ENCODE measurements at regions not wholly inside any gene's neighbourhood (a gene's known extent, or its start where the extent isn't known, plus 50 kb on each side); places are given as distances from the start of the nearest gene placed in this dataset.

GRCh38 chr3:127049393-127049792, 66.5 kb downstream of the PLXNA1 start:
- no peak for DNase-seq

GRCh38 chr3:127050733-127051132, 67.8 kb downstream of the PLXNA1 start:
- no peak for DNase-seq

- no peak for DNase-seq
Observed at GRCh38 chr3:127052121-127052561, 69.2 kb downstream of the PLXNA1 start.

DNA sequence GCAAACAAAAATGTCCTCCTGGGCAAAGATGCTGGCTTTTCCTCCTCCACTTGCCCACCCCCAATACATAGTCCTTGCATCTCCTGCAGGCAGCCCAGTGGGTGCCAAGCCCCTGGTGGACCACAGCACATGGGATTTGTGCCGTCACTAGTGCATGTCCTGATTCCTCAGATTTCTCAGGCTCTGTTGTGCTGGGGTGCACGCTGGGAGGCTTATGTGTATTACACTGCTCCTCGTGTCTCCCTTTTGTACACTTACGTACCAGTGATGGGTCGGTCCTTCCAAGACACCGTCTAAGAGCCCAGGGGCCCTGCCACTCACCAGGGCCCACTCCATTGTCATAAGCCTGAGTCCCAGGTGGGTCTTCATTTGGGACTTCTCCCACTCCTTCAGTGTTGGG, 70.1 kb downstream of the PLXNA1 start:
- no peak for DNase-seq

DNA sequence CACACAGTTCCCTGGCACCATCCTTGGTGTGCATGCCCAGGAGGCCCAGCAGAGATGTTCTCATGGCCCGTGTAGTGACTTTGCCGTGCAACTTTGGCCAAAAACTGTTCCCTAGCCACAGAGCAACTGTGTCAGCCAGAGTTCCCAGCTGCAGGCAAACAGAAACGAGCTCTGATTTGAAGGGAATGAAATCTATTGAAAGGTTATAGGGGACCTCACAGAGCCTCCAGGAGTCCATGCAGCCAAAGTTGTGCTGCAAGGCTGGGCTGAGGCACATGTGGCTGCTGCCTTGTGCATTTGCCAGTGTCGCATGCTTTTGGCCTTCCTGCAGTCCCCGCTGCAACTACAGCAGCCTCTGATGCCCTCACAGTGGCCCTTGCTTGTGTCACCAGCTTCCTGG, 70.5 kb downstream of the PLXNA1 start:
- no peak for DNase-seq

DNA sequence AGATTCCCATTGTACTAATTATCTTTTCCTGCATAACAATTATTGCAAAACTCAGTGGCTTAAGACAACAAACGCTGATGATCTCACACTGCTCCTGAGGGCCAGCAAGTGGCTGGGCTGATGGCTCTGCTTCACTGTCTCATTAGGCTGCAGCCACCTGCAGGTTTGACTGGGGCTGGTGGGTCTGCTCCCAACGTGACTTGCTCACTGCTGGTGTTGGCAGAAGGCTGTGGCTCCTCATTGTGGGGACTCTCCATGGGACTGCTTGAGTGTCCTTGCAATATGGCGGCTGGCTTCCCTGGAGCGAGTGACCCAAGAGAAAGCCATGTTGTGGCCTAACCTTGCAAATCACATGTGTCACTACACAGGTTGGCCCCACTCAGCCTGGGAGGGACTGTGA, 71.1 kb downstream of the PLXNA1 start:
- DNase-seq, result no peak

GRCh38 chr3:127056281-127056680, 73.4 kb downstream of the PLXNA1 start:
- DNase-seq, result no peak

GRCh38 chr3:127056976-127057375, 74.1 kb downstream of the PLXNA1 start:
- no peak for DNase-seq

DNA sequence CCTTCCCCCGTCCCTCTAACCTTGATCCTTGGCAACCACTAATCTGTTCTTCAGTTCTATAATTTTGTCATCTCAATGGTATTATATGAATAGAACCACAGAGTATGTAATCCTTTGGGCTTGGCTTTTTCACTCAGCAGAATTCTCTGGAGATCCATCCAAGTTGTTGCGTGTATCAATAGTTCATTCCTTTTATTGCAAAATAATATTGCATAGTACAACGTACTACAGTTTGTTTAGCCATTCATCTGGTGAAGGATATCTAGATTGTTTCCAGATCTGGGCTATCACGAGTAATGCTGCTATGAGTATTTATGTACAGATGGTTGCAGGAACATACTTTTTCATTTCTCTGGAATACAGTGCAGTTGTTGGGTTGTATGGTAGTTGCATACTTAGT, 76.2 kb downstream of the PLXNA1 start:
- DNase-seq, result no peak

GRCh38 chr3:127061641-127062040, 78.7 kb downstream of the PLXNA1 start:
- no peak for DNase-seq

- DNase-seq, result no peak
Observed at GRCh38 chr3:127062926-127063325, 80.0 kb downstream of the PLXNA1 start.

- DNase-seq, result no peak
Observed at GRCh38 chr3:127063916-127064315, 81.0 kb downstream of the PLXNA1 start.

GRCh38 chr3:127064391-127065137, 81.6 kb downstream of the PLXNA1 start:
- DNase-seq, result no peak

DNA sequence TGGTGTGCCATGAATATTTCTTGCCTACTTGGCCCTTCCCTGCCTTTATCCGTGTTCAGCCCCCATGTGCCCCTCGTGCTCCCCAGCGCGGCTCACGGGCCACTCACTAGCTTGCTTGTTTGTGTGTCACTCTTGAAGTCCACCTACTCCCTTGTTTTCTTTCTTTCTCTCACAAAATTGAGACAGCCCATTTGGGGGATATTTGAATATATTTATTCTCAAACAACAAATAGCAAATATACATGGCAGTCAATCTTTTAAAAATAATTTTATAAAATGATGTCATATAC, 82.2 kb downstream of the PLXNA1 start:
- no peak for DNase-seq

DNA sequence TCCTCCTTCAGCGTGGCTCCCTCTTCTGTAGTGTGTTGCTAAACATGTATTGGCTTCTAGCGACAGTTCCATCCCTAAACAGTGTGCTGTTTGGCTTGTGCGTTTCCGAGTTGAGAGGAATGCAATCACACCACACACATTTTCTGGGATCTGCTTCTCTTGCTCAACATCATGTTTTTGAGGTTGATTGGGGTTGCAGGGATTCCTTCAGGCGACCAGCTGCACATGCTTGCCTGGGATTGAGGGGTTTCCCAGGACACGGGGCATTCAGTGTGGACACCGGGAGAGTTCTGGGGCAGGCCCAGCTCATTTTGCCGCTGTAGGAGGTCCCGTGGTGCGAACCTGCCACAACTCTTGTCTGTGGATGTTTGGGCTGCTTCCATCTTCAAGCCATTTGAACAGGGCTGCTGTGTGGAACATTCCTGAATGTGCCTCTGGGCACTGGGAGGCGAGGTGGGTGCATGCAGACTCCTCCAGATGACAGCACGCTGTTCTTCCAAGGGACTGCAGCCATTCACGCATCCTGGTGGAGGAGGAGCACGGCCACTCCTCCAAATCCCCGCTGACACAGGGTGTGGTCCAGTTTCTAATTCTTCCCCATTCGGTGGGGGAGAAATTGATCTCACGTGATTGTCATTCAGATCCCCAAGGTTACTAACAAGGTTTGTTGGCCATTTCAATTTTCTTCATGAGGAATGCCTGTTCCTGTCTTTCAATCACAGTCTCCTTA, 82.8 kb downstream of the PLXNA1 start:
- no peak for DNase-seq

DNA sequence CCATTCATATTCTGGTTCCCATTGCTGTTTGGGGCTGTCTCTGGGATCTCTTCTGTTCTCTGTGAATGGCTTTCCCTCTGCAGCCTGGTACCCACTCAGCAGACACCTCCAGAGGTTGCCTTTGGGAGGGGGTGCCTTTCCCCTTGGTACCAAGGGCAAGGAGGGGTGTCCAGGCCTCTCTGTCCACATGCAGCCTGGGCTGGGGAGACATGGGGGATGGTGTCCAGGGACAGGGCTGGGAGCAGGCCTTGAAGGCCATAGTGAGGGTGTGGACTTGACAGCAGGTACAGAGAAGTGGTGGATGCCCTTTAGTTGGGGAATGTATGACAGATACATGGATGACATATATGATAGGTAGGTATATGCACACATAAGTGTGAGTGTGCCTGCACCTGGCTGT, 83.7 kb downstream of the PLXNA1 start:
- DNase-seq, result no peak

- DNase-seq, result no peak
Observed at GRCh38 chr3:127067116-127067910, 84.4 kb downstream of the PLXNA1 start.

- DNase-seq, result no peak
Observed at GRCh38 chr3:127068111-127068810, 85.3 kb downstream of the PLXNA1 start.

DNA sequence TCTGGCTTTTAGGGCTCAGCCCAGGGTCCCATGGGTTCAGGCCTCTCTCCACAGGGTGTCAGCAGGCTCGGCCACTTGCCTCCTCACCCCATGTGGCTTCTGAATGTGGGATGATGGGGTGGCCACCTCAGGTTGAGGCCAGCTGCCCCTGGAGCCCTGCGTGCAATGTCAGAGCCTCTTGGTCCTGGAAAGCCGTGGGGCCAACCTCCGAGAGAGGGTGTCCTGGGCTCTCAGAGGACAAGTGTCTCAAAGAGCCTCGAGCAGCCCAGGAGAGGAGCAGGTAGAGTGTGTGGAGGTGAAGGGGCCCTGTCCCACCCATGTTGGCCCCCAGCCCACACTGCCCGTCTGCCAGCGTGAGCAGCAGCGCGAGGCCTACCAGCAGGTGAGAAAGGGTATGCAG, 86.0 kb downstream of the PLXNA1 start:
- no peak for DNase-seq

- no peak for DNase-seq
Observed at GRCh38 chr3:127069814-127070440, 87.0 kb downstream of the PLXNA1 start.

DNA sequence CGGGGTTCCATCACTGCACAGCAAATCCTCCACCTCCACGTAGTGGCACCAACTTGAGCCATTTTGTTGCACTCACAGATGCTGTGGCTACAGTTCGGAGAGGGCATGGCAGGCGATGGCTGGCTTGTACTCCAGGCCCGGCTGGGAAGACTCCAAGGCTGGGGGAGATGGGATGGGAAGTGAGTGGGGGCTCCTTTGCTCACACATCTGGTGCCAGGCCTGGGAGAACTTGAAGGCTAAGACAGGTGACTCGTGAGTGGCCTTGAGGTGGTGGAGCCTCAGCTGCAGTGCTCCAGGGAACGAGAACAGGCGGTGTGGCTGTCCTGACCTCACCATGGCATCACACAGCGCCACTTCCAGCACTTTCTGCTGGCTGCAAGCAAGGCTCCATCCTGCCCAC, 87.9 kb downstream of the PLXNA1 start:
- no peak for DNase-seq

DNA sequence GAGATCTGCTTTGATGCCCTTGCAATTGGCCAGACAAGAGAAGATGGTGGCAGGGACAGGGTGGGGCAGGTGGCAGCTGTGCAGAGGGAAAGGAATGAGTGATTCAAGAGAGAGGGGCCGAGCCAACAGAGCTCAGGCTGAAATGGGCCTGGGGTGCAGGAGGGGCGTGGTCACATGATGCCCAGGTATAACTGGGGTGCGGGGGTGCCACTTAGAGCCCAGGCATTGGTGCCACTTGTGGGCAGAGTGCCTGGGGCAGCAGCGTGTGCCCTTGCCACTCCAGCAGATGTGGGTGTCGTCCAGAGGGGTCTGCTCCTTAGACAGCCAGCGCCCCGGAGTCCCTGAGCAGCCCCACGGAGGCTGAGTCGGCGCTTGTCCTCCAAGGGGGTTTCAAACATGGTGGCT, 88.7 kb downstream of the PLXNA1 start:
- no peak for DNase-seq

Data from activated CD4-positive, alpha-beta T cell treated with anti-CD3 and anti-CD28 coated beads, Interleukin-2, amount 50 U/mL, for 16 hours (primary cell).